ENCODE measurements at regions not wholly inside any gene's neighbourhood (a gene's known extent, or its start where the extent isn't known, plus 50 kb on each side); places are given as distances from the start of the nearest gene placed in this dataset.
"Not testable (repeated sequence)": the region's sequence is repeated elsewhere in the genome, so short reads cannot be mapped to it uniquely, and the experiment has no call there.

DNA sequence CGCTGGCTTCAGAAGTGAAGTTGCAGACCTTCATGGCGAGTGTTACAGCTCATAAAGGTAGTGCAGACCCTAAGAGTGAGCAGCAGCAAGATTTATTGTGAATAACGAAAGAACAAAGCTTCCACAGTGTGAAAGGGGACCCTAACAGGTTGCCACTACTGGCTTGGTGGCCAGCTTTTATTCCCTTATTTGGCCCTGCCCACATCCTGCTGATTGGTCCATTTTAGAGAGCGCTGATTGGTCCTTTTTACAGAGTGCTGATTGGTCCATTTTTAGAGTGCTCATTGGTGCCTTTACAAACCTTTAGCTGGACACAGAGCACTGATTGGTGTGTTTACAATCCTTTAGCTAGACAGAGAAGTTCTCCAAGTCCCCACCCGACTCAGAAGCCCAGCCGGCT is 298.0 kb upstream of the DLGAP1 start:
- not testable (repeated sequence) for DNase-seq

- DNase-seq = no peak
Observed at GRCh38 chr18:4751523-4751922, 296.4 kb upstream of the DLGAP1 start.

DNA sequence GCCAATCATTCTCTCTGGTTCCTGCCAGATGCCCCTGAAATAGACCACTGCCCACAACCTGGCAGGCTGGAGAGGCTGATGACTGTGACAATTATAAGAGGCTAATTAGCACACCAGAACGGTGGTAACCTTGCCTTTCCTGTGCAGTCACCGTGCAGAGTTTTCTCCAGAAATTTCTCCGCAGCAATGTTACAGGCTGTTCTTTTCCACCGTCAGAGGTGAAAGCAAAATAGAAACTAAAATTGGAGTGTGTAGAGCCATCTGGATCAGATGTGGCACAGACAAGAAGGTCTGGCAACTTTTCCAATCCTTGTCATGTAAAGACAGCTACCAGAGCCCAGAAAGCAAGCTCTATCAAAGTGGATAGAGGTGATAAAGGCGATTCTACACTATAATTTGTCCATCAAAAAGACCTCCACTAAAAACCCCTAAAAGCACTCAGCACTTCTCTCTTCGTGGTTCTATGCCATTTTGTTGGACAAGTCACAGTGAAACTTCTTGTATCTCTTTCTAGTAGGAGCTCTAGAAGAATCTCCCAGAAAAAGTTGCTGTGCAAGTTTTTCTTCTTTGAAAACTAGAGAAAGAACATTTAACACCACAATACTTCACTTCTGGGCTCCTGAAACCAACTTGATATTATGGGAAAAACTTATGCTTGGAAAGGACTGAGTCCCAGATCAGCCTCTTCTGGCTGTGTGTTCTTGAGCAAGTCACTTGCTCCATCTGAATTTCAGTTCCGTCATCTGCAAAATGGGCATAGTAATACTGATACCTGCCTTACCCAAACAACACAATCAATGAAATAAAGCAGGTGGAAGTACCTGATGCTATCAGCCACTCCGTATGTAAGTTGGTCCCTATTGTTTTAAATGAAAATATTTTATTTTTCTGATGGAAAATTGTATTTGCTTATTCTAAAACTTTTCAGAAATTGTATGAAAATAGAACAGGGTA is 295.6 kb upstream of the DLGAP1 start:
- DNase-seq = no peak

- no peak for DNase-seq
Observed at GRCh38 chr18:4748975-4749374, 293.9 kb upstream of the DLGAP1 start.

DNA sequence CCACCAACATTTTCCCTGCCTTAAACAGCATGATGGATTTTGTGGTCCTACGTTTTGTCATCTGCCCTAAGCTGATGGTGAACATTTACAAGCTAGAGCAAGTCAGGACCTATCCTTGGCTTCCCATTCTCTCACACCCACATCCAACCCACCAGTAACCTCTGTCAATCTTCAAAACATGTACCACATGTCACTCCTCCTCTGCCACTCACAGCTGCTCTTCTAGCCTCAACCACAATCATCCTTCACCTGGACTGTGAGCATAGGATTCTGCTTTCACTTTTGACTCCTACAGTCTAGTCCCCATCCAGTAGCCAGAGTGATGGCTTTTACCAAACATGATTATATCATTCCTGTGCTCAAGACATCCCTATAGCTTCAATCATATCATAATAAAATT is 279.8 kb upstream of the DLGAP1 start:
- DNase-seq = no peak

- DNase-seq = no peak
Observed at GRCh38 chr18:4734021-4734420, 278.9 kb upstream of the DLGAP1 start.

DNA sequence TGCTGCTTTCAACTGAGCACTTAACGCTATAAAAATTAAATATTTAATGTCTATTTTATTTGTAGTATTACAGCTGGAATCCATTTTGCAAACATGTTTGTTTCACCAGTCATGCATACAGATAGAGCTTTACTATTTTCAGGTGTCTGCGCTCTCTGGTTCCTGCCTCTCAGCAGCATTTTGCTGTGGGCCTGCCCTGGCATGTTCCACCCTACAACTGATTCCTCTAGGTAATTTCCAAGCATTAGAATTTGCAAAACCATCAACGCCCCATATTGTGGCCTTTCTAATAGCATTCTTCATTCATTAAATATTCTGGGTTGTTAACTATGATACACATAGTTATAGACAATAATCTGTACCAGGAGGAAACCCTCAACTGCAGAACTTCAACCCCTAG is 266.4 kb upstream of the DLGAP1 start:
- DNase-seq = no peak

GRCh38 chr18:4720518-4720917 is 265.4 kb upstream of the DLGAP1 start:
- DNase-seq = no peak

DNA sequence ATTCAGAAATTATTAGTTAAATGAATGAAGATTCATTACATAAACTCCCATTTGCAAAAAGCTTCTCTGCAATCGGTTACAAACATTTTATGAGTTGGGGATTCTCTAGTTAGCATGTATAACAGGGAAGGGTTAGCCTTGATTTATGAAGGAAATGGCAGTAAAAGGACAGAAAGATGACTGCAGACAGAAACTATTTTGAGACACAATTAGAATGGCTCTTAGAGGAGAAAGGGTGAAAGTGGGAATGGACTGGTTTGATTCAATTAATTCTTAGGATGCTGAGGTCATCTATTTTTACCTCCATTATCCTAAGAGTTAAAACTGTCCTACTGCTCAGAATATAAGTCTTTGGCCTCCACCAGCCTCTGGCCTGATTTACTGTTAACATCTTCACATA is 250.8 kb upstream of the DLGAP1 start:
- no peak for DNase-seq

GRCh38 chr18:4704781-4705180 is 249.7 kb upstream of the DLGAP1 start:
- no peak for DNase-seq

DNA sequence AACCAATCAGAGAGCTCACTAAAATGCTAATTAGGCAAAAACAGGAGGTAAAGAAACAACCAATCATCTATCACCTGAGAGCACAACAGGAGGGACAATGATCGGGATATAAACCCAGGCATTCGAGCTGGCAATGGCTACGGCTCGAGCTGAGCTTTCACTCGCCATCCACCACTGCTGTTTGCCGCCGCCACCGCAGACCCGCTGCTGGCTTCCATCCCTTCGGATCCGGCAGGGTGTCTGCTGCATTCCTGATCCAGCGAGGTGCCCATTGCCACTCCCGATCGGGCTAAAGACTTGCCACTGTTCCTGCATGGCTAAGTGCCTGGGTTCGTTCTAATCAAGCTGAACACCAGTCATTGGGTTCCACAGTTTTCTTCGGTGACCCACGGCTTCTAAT is 236.7 kb upstream of the DLGAP1 start:
- DNase-seq = no peak

DNA sequence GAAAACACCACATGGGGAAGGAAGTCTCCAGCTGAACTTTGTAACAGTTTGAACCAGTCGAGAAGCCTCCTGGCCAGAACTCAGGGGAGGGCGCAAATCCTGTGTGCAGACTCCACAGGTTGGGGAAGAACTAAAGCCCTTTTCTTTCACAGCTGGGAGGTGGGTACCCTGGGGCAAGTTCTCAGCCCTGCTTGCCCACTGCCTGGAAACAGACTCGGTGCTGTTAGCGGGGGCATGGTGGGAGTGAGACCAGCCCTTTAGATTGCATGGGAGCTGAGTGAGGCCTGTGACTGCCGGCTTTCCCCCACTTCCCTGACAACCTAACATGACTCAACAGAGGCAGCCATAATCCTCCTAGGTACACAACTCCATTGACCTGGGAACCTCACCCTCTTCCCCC is 223.6 kb upstream of the DLGAP1 start:
- DNase-seq = not testable (repeated sequence)

DNA sequence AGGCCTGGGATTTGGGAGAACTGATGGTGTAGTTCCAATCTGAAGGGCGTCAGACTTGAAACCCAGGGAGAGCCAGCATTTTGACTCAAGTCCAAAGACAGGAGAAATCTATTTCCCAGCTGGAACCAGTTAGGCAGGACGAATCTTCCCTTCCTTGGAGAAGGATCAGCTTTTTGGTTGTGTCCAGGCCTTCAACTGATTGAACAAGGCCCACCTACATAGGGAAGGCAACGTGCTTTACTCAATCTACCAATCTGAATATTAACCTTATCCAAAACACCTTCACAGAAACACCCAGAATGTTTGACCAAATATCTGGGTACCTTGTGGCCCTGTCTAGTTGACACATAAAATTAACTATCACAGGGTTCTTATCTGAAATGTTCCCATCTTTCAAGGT is 221.9 kb upstream of the DLGAP1 start:
- DNase-seq = no peak

GRCh38 chr18:4672162-4672561 is 217.1 kb upstream of the DLGAP1 start:
- DNase-seq = no peak

DNA sequence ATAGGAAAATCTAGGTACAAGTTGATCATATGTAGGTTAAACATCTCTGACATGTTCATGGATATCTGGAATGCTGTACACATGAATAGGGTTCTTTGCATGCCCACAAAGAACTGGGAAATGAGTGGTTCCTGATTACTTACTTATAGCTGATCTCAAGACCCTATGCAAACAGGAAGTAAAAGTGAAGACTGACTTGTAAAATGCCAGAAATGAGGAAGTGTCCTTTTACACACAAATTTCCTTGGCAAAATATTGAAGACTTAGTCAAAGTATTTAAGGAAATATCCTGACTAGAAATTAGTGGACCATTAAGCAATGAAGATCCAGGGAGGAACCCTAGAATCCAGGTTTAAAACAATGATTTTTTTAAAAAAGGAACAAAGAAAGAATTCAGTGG is 203.7 kb upstream of the DLGAP1 start:
- peak; percentile 18 for DNase-seq

DNA sequence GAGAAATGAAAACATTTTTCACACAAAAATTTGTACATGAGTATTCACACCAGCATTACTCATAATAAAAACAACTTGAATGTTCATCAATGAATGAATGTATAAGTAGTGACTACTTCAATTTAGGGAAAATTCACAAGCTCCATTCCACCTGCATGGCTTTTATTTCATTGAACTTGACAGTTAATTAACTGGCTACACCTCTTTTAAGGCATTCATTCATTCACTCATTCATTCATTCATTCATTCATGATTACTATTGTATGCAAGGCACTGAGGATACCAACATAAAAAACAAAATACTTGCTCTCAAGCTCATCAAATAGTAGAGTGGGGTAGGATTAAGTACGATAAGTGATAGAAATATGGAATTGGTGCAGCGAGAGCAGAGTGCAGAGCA is 198.3 kb upstream of the DLGAP1 start:
- no peak for DNase-seq

- DNase-seq = no peak
Observed at GRCh38 chr18:4641771-4642368, 186.8 kb upstream of the DLGAP1 start.

- no peak for DNase-seq
Observed at GRCh38 chr18:4640349-4641012, 185.4 kb upstream of the DLGAP1 start.

DNA sequence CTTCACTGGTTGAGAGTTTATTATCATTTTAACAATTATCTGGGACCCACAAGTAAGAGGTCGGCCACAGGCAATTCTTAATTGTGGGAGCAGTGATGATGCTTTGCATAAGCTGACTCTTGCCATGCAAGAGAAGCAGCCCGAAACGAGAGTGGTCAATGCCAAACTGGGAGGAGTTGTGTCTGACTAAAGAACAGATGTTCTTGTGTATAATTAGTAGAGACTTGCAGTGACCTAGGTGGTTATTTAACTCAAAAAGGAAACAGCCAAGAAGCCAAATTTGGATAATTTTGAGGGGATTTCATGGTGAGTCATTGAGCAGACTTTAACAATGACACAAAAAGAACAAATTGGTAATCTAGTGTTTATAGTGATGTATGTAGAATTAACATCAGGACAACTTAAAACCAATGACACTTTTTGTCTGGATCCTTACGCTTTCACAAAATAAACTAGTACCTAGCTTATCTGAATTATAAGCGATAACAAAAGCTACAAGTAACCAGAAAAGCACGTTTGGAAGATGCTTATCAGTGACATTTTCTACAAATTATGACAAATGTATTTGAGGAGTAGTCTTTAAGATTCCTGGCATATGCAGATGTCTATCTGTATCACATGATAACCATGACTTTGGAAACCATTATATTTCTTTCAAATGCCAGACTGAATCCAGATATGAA is 184.7 kb upstream of the DLGAP1 start:
- no peak for DNase-seq

GRCh38 chr18:4638680-4639079 is 183.6 kb upstream of the DLGAP1 start:
- DNase-seq = no peak

DNA sequence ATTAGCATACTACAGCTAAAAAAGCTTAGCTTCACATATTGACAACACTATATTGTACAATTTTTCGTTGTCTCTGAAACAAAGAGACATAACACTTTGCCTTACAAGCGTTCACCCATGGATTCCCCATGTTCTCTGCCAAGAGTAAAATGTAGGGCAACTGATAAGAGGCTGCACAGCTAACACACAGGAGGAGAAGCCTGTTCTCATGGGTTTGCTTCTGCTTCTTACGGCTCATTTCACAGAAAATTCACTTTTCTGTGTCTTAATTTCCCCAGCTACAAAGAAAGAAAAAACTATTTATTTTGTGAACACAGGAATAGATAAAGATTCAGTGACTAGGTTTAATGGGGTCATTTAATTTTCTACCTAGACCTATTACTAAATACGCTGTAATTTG is 182.8 kb upstream of the DLGAP1 start:
- DNase-seq = no peak

DNA sequence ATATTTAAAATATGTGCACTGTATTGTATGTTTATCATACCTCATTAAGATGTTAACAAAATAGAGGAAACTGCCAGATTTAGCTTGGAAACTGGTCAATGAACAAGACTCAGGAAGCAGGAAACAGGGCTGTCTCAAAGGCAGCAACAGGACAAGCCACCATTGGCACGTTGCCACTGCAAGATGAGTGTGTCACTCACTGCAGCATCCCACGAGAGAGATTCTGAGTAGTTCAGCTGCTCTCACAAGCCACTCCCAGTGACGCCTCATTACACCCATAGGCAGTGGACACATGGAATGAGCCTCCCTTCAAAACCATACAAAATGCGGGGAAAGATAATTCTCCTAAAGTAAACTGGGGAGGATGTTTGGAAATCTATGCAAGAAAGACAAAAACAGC is 181.9 kb upstream of the DLGAP1 start:
- DNase-seq = no peak

GRCh38 chr18:4631239-4631638 is 176.1 kb upstream of the DLGAP1 start:
- no peak for DNase-seq
